B cell (primary cell): ENCODE measurements at regions not wholly inside any gene's neighbourhood (a gene's known extent, or its start where the extent isn't known, plus 50 kb on each side); places are given as distances from the start of the nearest gene placed in this dataset.
"Not testable (repeated sequence)": the region's sequence is repeated elsewhere in the genome, so short reads cannot be mapped to it uniquely, and the experiment has no call there.

Source experiments
- ATAC-seq: fragments of 200-7000 bp; cut with Tn5 transposase; one replicate; pipeline ENCODE4 v1.10.0; 2021; ENCODE audit warnings: low read depth, mild to moderate bottlenecking, moderate number of reproducible peaks, moderate library complexity
- CTCF ChIA-PET: fragments of 350-600 bp; sonication (Branson Sonifier 250); formaldehyde crosslinking; loops from one replicate; lab custom pipeline; 2021; ENCODE audit warnings: antibody characterized with exemption, inconsistent platforms; lab: Charles Lee
- POLR2A ChIA-PET: fragments of 350-600 bp; sonication (Branson Sonifier 250); formaldehyde crosslinking; loops from one replicate; lab custom pipeline; 2021; ENCODE audit warnings: antibody characterized with exemption; lab: Charles Lee
- DNase-seq: peaks from one replicate; pipeline ENCODE4 v3.0.0; 2013
- H2AFZ ChIP-seq: 2 replicates; pipeline ENCODE4 v1.6.1; 2012; ENCODE audit warnings: mild to moderate bottlenecking, low read depth, low read length; ENCODE audit not compliant: insufficient read depth, poor library complexity, severe bottlenecking
- H3K27ac ChIP-seq, 2 donors: 1 replicate in 1 of 2; 2 replicates in 1 of 2; pipeline ENCODE4 v1.5.1; 2012 to 2013; ENCODE audit warnings: low read length in 2 of 2, mild to moderate bottlenecking in 2 of 2, moderate library complexity in 1 of 2
- H3K27me3 ChIP-seq, 4 experiments: fragments of 200-600 bp in 1 of 4; sonication (generic) in 1 of 4; replicated peaks in 1 of 4; 1 replicate in 2 of 4; 2 replicates in 2 of 4; pipeline versions ENCODE4 v1.6.1 to v1.7.0; 2013 to 2016; ENCODE audit warnings: low read length in 3 of 4, mild to moderate bottlenecking in 2 of 4, mixed read lengths in 1 of 4, moderate library complexity in 1 of 4; ENCODE audit not compliant: insufficient read depth in 4 of 4, control insufficient read depth in 3 of 4; ENCODE audit errors: control extremely low read depth in 1 of 4
- H3K36me3 ChIP-seq, 2 experiments: replicated peaks in 1 of 2; 1 replicate in 1 of 2; 2 replicates in 1 of 2; pipeline versions ENCODE4 v1.6.1 to v1.7.1; 2013; ENCODE audit warnings: low read length in 1 of 2; ENCODE audit not compliant: insufficient read depth in 2 of 2, control insufficient read depth in 1 of 2; ENCODE audit errors: control extremely low read depth in 1 of 2, extremely low read depth in 1 of 2
- H3K4me1 ChIP-seq, 2 donors: fragments of 200-600 bp in 1 of 2; sonication (generic) in 1 of 2; 1 replicate in 1 of 2; 2 replicates in 1 of 2; pipeline versions ENCODE4 v1.5.1 to v1.6.1; 2013 to 2017; ENCODE audit warnings: low read length in 2 of 2; ENCODE audit not compliant: control insufficient read depth in 2 of 2, insufficient read depth in 2 of 2
- H3K4me2 ChIP-seq: replicated peaks from 2 replicates; pipeline ENCODE3; 2012; ENCODE audit warnings: mild to moderate bottlenecking, low read depth, low read length; ENCODE audit not compliant: poor library complexity, severe bottlenecking
- H3K4me3 ChIP-seq, 5 experiments: fragments of 200-600 bp in 1 of 5; sonication (generic) in 1 of 5; 1 replicate in 3 of 5; 2 replicates in 2 of 5; pipeline versions ENCODE4 v1.5.1 to v1.7.0; 2011 to 2016; ENCODE audit warnings: low read length in 4 of 5, mild to moderate bottlenecking in 4 of 5, low read depth in 2 of 5, control low read depth in 1 of 5, moderate library complexity in 1 of 5; ENCODE audit not compliant: insufficient read depth in 1 of 5; ENCODE audit errors: control extremely low read depth in 1 of 5, extremely low read depth in 1 of 5
- H3K79me2 ChIP-seq: fragments of 200-600 bp; sonication (generic); one replicate; pipeline ENCODE4 v1.6.0; 2016; ENCODE audit warnings: low read length; ENCODE audit not compliant: control insufficient read depth, insufficient read depth
- H3K9ac ChIP-seq: fragments of 200-600 bp; sonication (generic); 2 replicates; pipeline ENCODE4 v1.6.1; 2017; ENCODE audit warnings: mild to moderate bottlenecking, low read length, moderate library complexity
- H3K9me3 ChIP-seq, 3 donors: one replicate each; pipeline versions ENCODE4 v1.6.1 to v1.7.1; 2013; ENCODE audit warnings: low read length in 2 of 3; ENCODE audit not compliant: control insufficient read depth in 2 of 3, insufficient read depth in 1 of 3; ENCODE audit errors: control extremely low read depth in 1 of 3
- H4K20me1 ChIP-seq: 2 replicates; pipeline ENCODE4 v1.6.0; 2012; ENCODE audit warnings: mild to moderate bottlenecking, low read length; ENCODE audit not compliant: insufficient read depth, control insufficient read depth, poor library complexity, severe bottlenecking
- H3K27ac Mint-ChIP-seq: one replicate; pipeline ENCODE4 v1.8.0; 2021; ENCODE audit warnings: mixed read lengths
- H3K27me3 Mint-ChIP-seq: one replicate; pipeline ENCODE4 v1.8.0; 2021; ENCODE audit warnings: mixed read lengths
- H3K4me1 Mint-ChIP-seq: one replicate; pipeline ENCODE4 v1.8.0; 2021; ENCODE audit warnings: mixed read lengths
- H3K4me3 Mint-ChIP-seq: one replicate; pipeline ENCODE4 v1.8.0; 2021; ENCODE audit warnings: mixed read lengths
- H3K9me3 Mint-ChIP-seq: one replicate; pipeline ENCODE4 v1.8.0; 2022; ENCODE audit warnings: mixed read lengths; ENCODE audit not compliant: insufficient read depth
- WGBS: methylation state at CpG from one replicate; pipeline ENCODE4 v1.1.5; 2013; ENCODE audit warnings: missing lambda C conversion rate; ENCODE audit not compliant: insufficient coverage; 5-methylcytosine and 5-hydroxymethylcytosine counted together
- intact Hi-C: fragments of 100-400 bp; cut with micrococcal nuclease; formaldehyde crosslinking; loops from one replicate; pipeline ENCODE4 v1.10.0; 2022
- TF ChIP-seq, protein P1 (sequence below): fragments of 200-600 bp; IDR thresholded peaks from one replicate; pipeline ENCODE4 v1.8.0; 2022; ENCODE audit warnings: antibody characterized with exemption, mild to moderate bottlenecking

DNA sequence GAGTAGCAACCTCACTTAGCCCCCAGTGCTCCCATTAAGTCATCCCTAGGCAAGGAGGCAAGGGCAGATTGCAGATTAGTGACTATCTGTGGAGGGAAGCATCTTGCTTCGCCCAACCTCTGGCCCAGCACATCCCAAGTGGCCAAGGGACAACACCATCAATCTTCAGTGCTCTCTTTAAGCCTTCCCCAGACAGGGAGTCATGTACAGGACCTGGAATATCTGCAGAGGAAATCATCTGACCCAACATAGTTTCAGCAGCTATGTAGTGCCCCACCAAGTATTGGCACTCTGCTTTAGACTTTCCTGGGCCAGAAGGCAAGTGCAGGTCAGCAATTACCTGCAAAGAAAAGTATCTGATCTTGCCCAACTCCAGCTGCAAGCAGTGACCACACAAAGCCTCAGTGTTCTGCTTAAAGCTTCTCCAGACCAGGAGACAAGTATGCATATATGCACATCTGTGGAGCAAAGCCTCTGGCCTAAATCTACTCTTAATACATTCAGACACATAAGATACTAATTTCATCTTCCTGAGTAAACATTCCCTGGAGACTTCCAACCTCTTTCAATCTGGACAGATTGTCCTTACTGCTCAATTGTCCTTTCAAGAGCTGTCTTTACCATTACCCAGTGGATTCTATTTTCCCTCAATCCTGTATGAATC lies 224.8 kb upstream of the VLDLR start:
- ATAC-seq (no peak), DNase-seq (no peak)
- no peaks in the 10 kb centered on the region for H3K9me3 Mint-ChIP-seq
- H3K36me3 ChIP-seq = no peaks in the 10 kb centered on the region
- H3K4me3 ChIP-seq = no peak overlapping the region
- no peak overlapping the region for H3K27ac ChIP-seq
- H3K9me3 ChIP-seq = no peaks in the 10 kb centered on the region
- no peaks in the 10 kb centered on the region for H3K4me1 Mint-ChIP-seq
- H3K4me2 ChIP-seq = no peak overlapping the region
- H3K27me3 Mint-ChIP-seq = peaks cover 10% of the 10 kb centered on the region
- TF ChIP-seq, protein P1, sequence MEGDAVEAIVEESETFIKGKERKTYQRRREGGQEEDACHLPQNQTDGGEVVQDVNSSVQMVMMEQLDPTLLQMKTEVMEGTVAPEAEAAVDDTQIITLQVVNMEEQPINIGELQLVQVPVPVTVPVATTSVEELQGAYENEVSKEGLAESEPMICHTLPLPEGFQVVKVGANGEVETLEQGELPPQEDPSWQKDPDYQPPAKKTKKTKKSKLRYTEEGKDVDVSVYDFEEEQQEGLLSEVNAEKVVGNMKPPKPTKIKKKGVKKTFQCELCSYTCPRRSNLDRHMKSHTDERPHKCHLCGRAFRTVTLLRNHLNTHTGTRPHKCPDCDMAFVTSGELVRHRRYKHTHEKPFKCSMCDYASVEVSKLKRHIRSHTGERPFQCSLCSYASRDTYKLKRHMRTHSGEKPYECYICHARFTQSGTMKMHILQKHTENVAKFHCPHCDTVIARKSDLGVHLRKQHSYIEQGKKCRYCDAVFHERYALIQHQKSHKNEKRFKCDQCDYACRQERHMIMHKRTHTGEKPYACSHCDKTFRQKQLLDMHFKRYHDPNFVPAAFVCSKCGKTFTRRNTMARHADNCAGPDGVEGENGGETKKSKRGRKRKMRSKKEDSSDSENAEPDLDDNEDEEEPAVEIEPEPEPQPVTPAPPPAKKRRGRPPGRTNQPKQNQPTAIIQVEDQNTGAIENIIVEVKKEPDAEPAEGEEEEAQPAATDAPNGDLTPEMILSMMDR = no peak
- no peak overlapping the region for H3K9ac ChIP-seq
- H3K27me3 ChIP-seq = no peaks in the 10 kb centered on the region
- H2AFZ ChIP-seq = no peak overlapping the region
- no peaks in the 10 kb centered on the region for H3K4me1 ChIP-seq
- intact Hi-C loops = no loop called here
- no peaks in the 10 kb centered on the region for H3K79me2 ChIP-seq
- no peaks in the 10 kb centered on the region for H4K20me1 ChIP-seq
- CTCF ChIA-PET = no interaction called here
- H3K4me3 Mint-ChIP-seq = no peak overlapping the region
- H3K27ac Mint-ChIP-seq = no peak overlapping the region
- POLR2A ChIA-PET = no interaction called here
- WGBS = 75% methylated on average over 1 of the region's 1 CpG

DNA sequence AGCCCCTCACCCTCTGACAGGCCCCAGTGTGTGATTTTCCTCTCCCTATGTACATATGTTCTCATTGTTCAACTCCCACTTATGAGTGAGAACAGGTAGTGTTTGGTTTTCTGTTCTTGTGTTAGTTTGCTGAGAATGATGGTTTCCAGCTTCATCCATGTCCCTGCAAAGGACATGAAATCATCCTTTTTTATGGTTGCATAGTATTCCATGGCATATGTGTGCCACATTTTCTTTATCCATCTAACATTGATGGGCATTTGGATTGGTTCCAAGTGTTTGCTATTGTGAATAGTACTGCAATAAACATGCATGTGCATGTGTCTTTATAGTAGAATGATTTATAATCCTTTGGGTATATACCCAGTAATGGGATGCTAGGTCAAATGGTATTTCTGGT lies 223.7 kb upstream of the VLDLR start:
- H3K9me3 Mint-ChIP-seq, CTCF ChIA-PET, H3K79me2 ChIP-seq, H3K27ac Mint-ChIP-seq, H2AFZ ChIP-seq, H3K4me2 ChIP-seq, DNase-seq, H3K4me1 Mint-ChIP-seq, H3K27ac ChIP-seq, H3K9ac ChIP-seq, H3K36me3 ChIP-seq, intact Hi-C loops, H3K9me3 ChIP-seq, H3K27me3 ChIP-seq, H3K4me1 ChIP-seq, H4K20me1 ChIP-seq, POLR2A ChIA-PET, ATAC-seq, H3K4me3 Mint-ChIP-seq, H3K4me3 ChIP-seq: not testable (repeated sequence)
- H3K27me3 Mint-ChIP-seq = peaks cover 14% of the 10 kb centered on the region

DNA sequence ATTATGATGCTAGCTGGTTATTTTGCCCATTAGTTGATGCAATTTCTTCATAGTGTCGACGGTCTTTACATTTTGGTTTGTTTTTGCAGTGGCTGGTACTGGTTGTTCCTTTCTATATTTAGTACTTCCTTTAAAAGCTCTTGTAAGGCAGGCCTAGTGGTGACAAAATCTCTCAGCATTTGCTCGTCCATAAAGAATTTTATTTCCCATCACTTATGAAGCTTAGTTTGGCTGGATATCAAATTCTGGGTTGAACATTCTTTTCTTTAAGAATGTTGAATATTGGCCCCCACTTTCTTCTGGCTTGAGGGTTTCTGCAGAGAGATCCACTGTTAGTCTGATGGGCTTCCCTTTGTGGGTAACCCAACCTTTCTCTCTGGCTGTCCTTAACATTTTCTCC lies 219.8 kb upstream of the VLDLR start:
- intact Hi-C loops, ATAC-seq, H3K4me1 ChIP-seq, H3K9me3 Mint-ChIP-seq, H3K27ac ChIP-seq, H3K36me3 ChIP-seq, H3K79me2 ChIP-seq, H4K20me1 ChIP-seq, H3K9ac ChIP-seq, H3K4me3 Mint-ChIP-seq, H3K27ac Mint-ChIP-seq, CTCF ChIA-PET, DNase-seq, H3K4me3 ChIP-seq, H3K4me1 Mint-ChIP-seq, H2AFZ ChIP-seq, H3K27me3 ChIP-seq, H3K4me2 ChIP-seq, POLR2A ChIA-PET: not testable (repeated sequence)
- WGBS = no CpG with 5 or more reads among the region's 3 CpGs
- peaks cover 14% of the 10 kb centered on the region for H3K27me3 Mint-ChIP-seq
- peaks cover 0 to 16% (median 0%) of the 10 kb centered on the region in 3 donors for H3K9me3 ChIP-seq
